ENCODE measurements at regions not wholly inside any gene's neighbourhood (a gene's known extent, or its start where the extent isn't known, plus 50 kb on each side); places are given as distances from the start of the nearest gene placed in this dataset.

- H3K36me3 ChIP-seq (ENCODE audit: control insufficient read depth in 1 of 2, insufficient read depth in 2 of 2, low read length in 2 of 2) = no peaks in the 10 kb centered on the region
- H3K9me3 ChIP-seq (ENCODE audit: control insufficient read depth in 1 of 2, low read length in 2 of 2) = no peaks in the 10 kb centered on the region
- no peak overlapping the region for H3K27ac ChIP-seq (ENCODE audit: low read length)
- H3K4me1 ChIP-seq (ENCODE audit: control insufficient read depth in 1 of 2, insufficient read depth in 2 of 2, low read length in 2 of 2) = no peaks in the 10 kb centered on the region
- no peaks in the 10 kb centered on the region for H3K27me3 ChIP-seq (ENCODE audit: low read depth, low read length)
- H3K4me3 ChIP-seq (ENCODE audit: low read depth in 1 of 2, low read length in 2 of 2) = no peak overlapping the region
Observed at GRCh38 chr16:75780669-75781068, 54.4 kb upstream of the CPHXL start.

DNA sequence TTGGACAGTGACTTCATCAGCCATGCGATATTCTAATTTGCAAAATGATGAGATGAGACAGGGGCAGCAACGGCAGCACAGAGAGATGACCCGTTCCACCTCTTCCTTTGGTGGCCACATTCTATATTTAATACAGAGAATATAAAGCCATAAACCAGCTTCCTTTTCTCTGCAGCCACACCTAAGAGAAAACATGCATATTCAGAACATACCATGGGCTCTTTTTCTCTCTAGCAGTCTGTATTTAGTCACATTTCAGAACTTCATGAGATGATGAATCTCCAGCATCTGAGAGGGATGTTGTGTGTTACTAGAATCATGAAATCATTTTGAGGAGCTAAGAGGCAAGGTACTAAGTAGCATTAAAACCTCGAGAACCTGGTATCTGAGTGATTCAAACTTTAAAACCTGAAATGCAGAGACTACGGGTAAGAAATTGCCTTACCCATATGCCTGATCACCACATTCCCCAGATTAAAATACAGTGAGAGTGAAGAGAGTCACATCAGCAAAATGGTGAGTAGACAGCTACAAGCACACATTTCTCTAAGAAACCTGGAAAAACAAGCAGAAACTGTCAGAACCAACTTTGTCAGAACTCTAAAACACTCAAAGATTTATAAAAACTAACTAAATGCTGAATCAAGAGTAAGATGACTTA lies 55.5 kb upstream of the CPHXL start:
- Histone ChIP-seq H3K4me3 (ENCODE audit: low read depth in 1 of 2, low read length in 2 of 2) (no peak overlapping the region), H3K27ac (ENCODE audit: low read length) (no peak overlapping the region), H3K27me3 (ENCODE audit: low read depth, low read length) (no peaks in the 10 kb centered on the region), H3K36me3 (ENCODE audit: control insufficient read depth in 1 of 2, insufficient read depth in 2 of 2, low read length in 2 of 2) (no peaks in the 10 kb centered on the region), H3K4me1 (ENCODE audit: control insufficient read depth in 1 of 2, insufficient read depth in 2 of 2, low read length in 2 of 2) (no peaks in the 10 kb centered on the region), H3K9me3 (ENCODE audit: control insufficient read depth in 1 of 2, low read length in 2 of 2) (no peaks in the 10 kb centered on the region)

DNA sequence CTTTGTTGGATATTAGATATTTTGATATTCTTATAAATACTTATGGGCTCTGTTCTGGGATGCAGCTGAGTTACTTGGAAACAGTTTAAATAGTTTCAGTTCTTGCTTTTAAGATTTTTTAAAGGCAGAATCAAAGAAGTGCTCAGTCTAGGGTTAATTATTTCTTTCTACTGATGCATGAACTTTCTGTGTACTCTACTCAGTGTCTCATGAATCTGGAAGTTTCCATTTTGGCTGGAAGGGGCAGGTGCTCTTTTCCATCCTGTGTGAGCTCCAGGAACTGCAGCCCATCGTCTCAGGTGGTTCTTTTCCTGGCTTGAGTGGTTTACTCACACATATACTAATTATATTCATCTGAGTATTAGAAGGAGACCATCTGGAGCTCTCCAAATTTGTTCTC lies 61.1 kb upstream of the CPHXL start:
- H3K36me3 ChIP-seq (ENCODE audit: control insufficient read depth in 1 of 2, insufficient read depth in 2 of 2, low read length in 2 of 2) = no peaks in the 10 kb centered on the region
- no peak overlapping the region for H3K4me3 ChIP-seq (ENCODE audit: low read depth in 1 of 2, low read length in 2 of 2)
- no peaks in the 10 kb centered on the region for H3K27me3 ChIP-seq (ENCODE audit: low read depth, low read length)
- H3K9me3 ChIP-seq (ENCODE audit: control insufficient read depth in 1 of 2, low read length in 2 of 2) = no peaks in the 10 kb centered on the region
- no peak overlapping the region for H3K27ac ChIP-seq (ENCODE audit: low read length)
- no peaks in the 10 kb centered on the region for H3K4me1 ChIP-seq (ENCODE audit: control insufficient read depth in 1 of 2, insufficient read depth in 2 of 2, low read length in 2 of 2)

GRCh38 chr16:75789237-75789636 lies 62.9 kb upstream of the CPHXL start:
- H3K27ac ChIP-seq (ENCODE audit: low read length) = no peak overlapping the region
- H3K4me1 ChIP-seq (ENCODE audit: control insufficient read depth in 1 of 2, insufficient read depth in 2 of 2, low read length in 2 of 2) = no peaks in the 10 kb centered on the region
- H3K36me3 ChIP-seq (ENCODE audit: control insufficient read depth in 1 of 2, insufficient read depth in 2 of 2, low read length in 2 of 2) = no peaks in the 10 kb centered on the region
- no peaks in the 10 kb centered on the region for H3K27me3 ChIP-seq (ENCODE audit: low read depth, low read length)
- H3K4me3 ChIP-seq (ENCODE audit: low read depth in 1 of 2, low read length in 2 of 2) = no peak overlapping the region
- H3K9me3 ChIP-seq (ENCODE audit: control insufficient read depth in 1 of 2, low read length in 2 of 2) = no peaks in the 10 kb centered on the region

GRCh38 chr16:75792771-75793492 lies 66.6 kb upstream of the CPHXL start:
- Histone ChIP-seq H3K36me3 (ENCODE audit: control insufficient read depth in 1 of 2, insufficient read depth in 2 of 2, low read length in 2 of 2) (no peaks in the 10 kb centered on the region), H3K9me3 (ENCODE audit: control insufficient read depth in 1 of 2, low read length in 2 of 2) (no peaks in the 10 kb centered on the region), H3K4me3 (ENCODE audit: low read depth in 1 of 2, low read length in 2 of 2) (no peak overlapping the region), H3K27ac (ENCODE audit: low read length) (no peak overlapping the region), H3K4me1 (ENCODE audit: control insufficient read depth in 1 of 2, insufficient read depth in 2 of 2, low read length in 2 of 2) (no peaks in the 10 kb centered on the region), H3K27me3 (ENCODE audit: low read depth, low read length) (no peaks in the 10 kb centered on the region)

DNA sequence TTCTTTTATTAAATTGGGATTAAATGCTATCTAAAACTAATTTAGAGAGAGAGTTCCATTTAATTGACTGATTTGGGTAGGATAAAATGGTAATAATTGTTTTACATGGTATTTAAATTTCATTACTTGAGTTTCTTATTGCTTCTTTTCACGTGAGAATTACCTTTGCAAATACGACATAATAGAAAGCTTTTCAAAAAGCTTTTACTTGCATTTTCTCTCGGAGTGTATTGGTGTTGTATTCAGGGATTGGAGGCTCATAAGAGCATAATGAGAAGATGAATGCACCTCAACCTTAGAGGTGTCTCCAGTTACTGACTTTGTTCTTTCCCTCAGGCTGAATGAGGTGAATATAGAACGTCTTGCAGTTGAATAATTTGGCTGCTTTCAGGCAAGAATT lies 67.4 kb upstream of the CPHXL start:
- no peaks in the 10 kb centered on the region for H3K9me3 ChIP-seq (ENCODE audit: control insufficient read depth in 1 of 2, low read length in 2 of 2)
- H3K27me3 ChIP-seq (ENCODE audit: low read depth, low read length) = no peaks in the 10 kb centered on the region
- no peaks in the 10 kb centered on the region for H3K4me1 ChIP-seq (ENCODE audit: control insufficient read depth in 1 of 2, insufficient read depth in 2 of 2, low read length in 2 of 2)
- no peak overlapping the region for H3K27ac ChIP-seq (ENCODE audit: low read length)
- no peaks in the 10 kb centered on the region for H3K36me3 ChIP-seq (ENCODE audit: control insufficient read depth in 1 of 2, insufficient read depth in 2 of 2, low read length in 2 of 2)
- H3K4me3 ChIP-seq (ENCODE audit: low read depth in 1 of 2, low read length in 2 of 2) = no peak overlapping the region

DNA sequence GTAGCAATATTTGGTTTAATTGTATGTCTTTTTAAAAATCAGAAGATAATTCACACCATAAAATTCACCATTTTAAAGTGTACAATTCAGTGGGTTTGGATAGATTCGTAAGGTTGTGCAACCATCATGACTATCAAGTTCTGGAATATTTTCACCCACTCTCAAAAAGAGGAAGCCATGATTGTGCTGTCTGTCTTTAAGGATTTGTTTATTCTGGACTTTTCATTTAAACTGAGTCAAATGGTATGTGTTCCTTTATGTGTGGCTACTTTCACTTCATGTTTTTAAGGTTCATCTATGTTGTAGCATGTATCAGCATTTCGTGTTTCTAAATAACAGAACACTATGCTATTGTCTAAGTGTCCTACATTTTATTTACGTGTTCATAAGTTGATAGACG lies 68.1 kb upstream of the CPHXL start:
- Histone ChIP-seq H3K4me1 (ENCODE audit: control insufficient read depth in 1 of 2, insufficient read depth in 2 of 2, low read length in 2 of 2) (no peaks in the 10 kb centered on the region), H3K4me3 (ENCODE audit: low read depth in 1 of 2, low read length in 2 of 2) (no peak overlapping the region), H3K36me3 (ENCODE audit: control insufficient read depth in 1 of 2, insufficient read depth in 2 of 2, low read length in 2 of 2) (no peaks in the 10 kb centered on the region), H3K27me3 (ENCODE audit: low read depth, low read length) (no peaks in the 10 kb centered on the region), H3K27ac (ENCODE audit: low read length) (no peak overlapping the region), H3K9me3 (ENCODE audit: control insufficient read depth in 1 of 2, low read length in 2 of 2) (no peaks in the 10 kb centered on the region)

DNA sequence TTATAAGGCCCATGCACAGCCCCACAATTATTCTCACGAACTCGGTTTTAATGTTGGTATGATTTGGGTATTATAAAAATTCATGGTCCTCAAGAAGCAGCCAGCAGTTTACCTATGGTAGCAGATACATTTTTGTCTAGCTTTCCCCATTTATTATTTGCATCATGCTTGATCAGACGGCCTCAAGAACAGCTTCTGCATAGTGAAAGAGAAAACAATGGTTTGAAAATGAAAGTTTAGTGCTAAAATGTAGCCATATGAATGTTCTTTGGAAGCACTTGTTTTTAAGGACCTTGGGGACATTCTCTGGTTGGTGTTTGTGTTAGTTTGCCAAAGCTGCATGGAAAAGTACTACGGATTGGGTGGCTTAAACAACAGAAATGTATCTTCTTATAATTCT lies 72.4 kb upstream of the CPHXL start:
- H3K27me3 ChIP-seq (ENCODE audit: low read depth, low read length) = no peaks in the 10 kb centered on the region
- no peak overlapping the region for H3K27ac ChIP-seq (ENCODE audit: low read length)
- H3K4me3 ChIP-seq (ENCODE audit: low read depth in 1 of 2, low read length in 2 of 2) = no peak overlapping the region
- no peaks in the 10 kb centered on the region for H3K9me3 ChIP-seq (ENCODE audit: control insufficient read depth in 1 of 2, low read length in 2 of 2)
- H3K4me1 ChIP-seq (ENCODE audit: control insufficient read depth in 1 of 2, insufficient read depth in 2 of 2, low read length in 2 of 2) = no peaks in the 10 kb centered on the region
- H3K36me3 ChIP-seq (ENCODE audit: control insufficient read depth in 1 of 2, insufficient read depth in 2 of 2, low read length in 2 of 2) = no peaks in the 10 kb centered on the region

GRCh38 chr16:75801307-75801706 lies 75.0 kb upstream of the CPHXL start:
- H3K4me1 ChIP-seq (ENCODE audit: control insufficient read depth in 1 of 2, insufficient read depth in 2 of 2, low read length in 2 of 2) = no peaks in the 10 kb centered on the region
- H3K9me3 ChIP-seq (ENCODE audit: control insufficient read depth in 1 of 2, low read length in 2 of 2) = no peaks in the 10 kb centered on the region
- H3K27me3 ChIP-seq (ENCODE audit: low read depth, low read length) = no peaks in the 10 kb centered on the region
- H3K27ac ChIP-seq (ENCODE audit: low read length) = no peak overlapping the region
- H3K36me3 ChIP-seq (ENCODE audit: control insufficient read depth in 1 of 2, insufficient read depth in 2 of 2, low read length in 2 of 2) = no peaks in the 10 kb centered on the region
- H3K4me3 ChIP-seq (ENCODE audit: low read depth in 1 of 2, low read length in 2 of 2) = no peak overlapping the region

- H3K4me1 ChIP-seq (ENCODE audit: control insufficient read depth in 1 of 2, insufficient read depth in 2 of 2, low read length in 2 of 2) = no peaks in the 10 kb centered on the region
- H3K36me3 ChIP-seq (ENCODE audit: control insufficient read depth in 1 of 2, insufficient read depth in 2 of 2, low read length in 2 of 2) = no peaks in the 10 kb centered on the region
- no peak overlapping the region for H3K4me3 ChIP-seq (ENCODE audit: low read depth in 1 of 2, low read length in 2 of 2)
- no peaks in the 10 kb centered on the region for H3K9me3 ChIP-seq (ENCODE audit: control insufficient read depth in 1 of 2, low read length in 2 of 2)
- no peak overlapping the region for H3K27ac ChIP-seq (ENCODE audit: low read length)
- no peaks in the 10 kb centered on the region for H3K27me3 ChIP-seq (ENCODE audit: low read depth, low read length)
Observed at GRCh38 chr16:75803753-75804152, 77.5 kb upstream of the CPHXL start.

- no peaks in the 10 kb centered on the region for H3K4me1 ChIP-seq (ENCODE audit: control insufficient read depth in 1 of 2, insufficient read depth in 2 of 2, low read length in 2 of 2)
- no peak overlapping the region for H3K27ac ChIP-seq (ENCODE audit: low read length)
- H3K27me3 ChIP-seq (ENCODE audit: low read depth, low read length) = no peaks in the 10 kb centered on the region
- no peaks in the 10 kb centered on the region for H3K36me3 ChIP-seq (ENCODE audit: control insufficient read depth in 1 of 2, insufficient read depth in 2 of 2, low read length in 2 of 2)
- H3K9me3 ChIP-seq (ENCODE audit: control insufficient read depth in 1 of 2, low read length in 2 of 2) = no peaks in the 10 kb centered on the region
- no peak overlapping the region for H3K4me3 ChIP-seq (ENCODE audit: low read depth in 1 of 2, low read length in 2 of 2)
Observed at GRCh38 chr16:75804368-75804767, 78.1 kb upstream of the CPHXL start.

DNA sequence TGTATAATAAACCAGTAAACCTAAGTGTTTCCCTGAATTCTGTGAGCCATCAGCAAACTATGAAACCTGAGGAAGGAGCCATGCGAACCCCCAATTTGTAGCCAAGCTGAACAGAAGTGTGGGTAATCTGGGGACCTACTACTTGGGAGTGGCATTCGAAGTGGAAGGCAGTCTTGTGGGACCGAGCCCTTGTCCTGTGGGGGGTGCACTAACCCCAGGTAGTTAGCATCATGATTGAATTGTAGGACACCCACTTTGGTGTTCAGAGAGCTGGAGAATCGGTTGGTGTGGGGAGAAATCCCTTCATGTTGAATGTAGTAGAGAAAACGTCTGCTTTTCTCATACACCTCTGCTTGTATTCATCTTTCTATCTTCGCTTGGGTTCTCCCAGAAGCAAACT lies 79.7 kb upstream of the CPHXL start:
- Histone ChIP-seq H3K9me3 (ENCODE audit: control insufficient read depth in 1 of 2, low read length in 2 of 2) (no peaks in the 10 kb centered on the region), H3K27ac (ENCODE audit: low read length) (no peak overlapping the region), H3K27me3 (ENCODE audit: low read depth, low read length) (no peaks in the 10 kb centered on the region), H3K36me3 (ENCODE audit: control insufficient read depth in 1 of 2, insufficient read depth in 2 of 2, low read length in 2 of 2) (no peaks in the 10 kb centered on the region), H3K4me1 (ENCODE audit: control insufficient read depth in 1 of 2, insufficient read depth in 2 of 2, low read length in 2 of 2) (no peaks in the 10 kb centered on the region), H3K4me3 (ENCODE audit: low read depth in 1 of 2, low read length in 2 of 2) (no peak overlapping the region)
